GM12892 (cell line): ENCODE measurements at regions not wholly inside any gene's neighbourhood (a gene's known extent, or its start where the extent isn't known, plus 50 kb on each side); places are given as distances from the start of the nearest gene placed in this dataset.

ENCODE experiments used
- POLR2A ChIP-seq: IDR thresholded peaks from 2 replicates; pipeline ENCODE4 v1.6.1; 2011; ENCODE audit warnings: low read depth, low read length, control low read depth
- POLR2AphosphoS5 ChIP-seq: IDR thresholded peaks from 2 replicates; pipeline ENCODE4 v1.6.1; 2011; ENCODE audit warnings: low read depth, low read length, control low read depth

- TF ChIP-seq POLR2A (no peak), POLR2AphosphoS5 (no peak)
Measured at GRCh38 chr9:79384501-79384900, 187.3 kb upstream of the TLE4 start.
